ENCODE measurements at regions not wholly inside any gene's neighbourhood (a gene's known extent, or its start where the extent isn't known, plus 50 kb on each side); places are given as distances from the start of the nearest gene placed in this dataset.

DNA sequence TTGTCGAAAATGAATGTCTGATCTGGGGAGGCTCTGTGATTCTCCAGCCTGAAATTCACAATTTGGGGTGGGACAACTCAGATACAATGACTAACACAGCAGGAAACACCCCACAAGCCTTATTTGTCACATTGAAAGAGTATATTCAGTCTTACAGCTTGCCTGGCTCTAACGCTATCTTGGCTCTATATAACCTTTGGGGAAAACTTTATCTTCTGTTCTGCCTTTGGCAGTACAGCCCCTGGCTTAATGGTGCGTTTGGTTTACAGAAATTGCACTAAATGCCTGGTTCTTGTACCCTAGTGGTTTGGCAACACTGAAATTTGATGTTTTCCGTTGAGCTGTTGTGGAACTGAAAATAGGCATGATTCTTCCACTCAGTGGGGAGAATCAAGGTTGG is 178.1 kb upstream of the VEGFC start:
- no peak for DNase-seq (ENCODE audit: extremely low read depth in 1 of 2, low read depth in 1 of 2)

DNA sequence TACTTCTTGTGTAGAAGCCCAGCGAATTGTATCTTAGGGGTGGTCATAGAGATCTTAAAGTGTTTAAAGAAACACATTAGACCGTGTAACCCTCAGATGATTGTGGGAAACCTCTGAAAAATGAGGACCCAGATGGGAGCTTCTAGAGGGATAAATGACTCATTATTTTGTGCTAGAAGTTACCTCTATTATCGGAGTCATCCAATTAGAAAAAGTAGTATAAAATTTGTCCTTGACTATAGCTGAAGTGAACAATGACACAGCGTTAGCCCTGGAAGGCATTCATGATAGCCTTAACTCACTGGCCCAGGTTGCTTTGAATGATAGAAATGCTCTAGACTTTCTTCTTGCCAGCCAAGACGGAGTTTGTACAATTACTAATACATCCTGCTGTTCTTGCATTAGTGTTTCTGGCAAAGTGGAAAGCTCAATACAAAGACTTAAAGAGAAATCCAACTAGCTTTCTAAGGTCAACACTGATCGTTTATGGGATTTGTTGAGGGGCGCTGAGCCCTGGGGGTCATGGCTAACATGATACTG is 178.9 kb upstream of the VEGFC start:
- DNase-seq (ENCODE audit: extremely low read depth in 1 of 2, low read depth in 1 of 2): no peak

- no peak for DNase-seq (ENCODE audit: extremely low read depth in 1 of 2, low read depth in 1 of 2)
Measured at GRCh38 chr4:176979416-176979815, 186.7 kb upstream of the VEGFC start.

DNA sequence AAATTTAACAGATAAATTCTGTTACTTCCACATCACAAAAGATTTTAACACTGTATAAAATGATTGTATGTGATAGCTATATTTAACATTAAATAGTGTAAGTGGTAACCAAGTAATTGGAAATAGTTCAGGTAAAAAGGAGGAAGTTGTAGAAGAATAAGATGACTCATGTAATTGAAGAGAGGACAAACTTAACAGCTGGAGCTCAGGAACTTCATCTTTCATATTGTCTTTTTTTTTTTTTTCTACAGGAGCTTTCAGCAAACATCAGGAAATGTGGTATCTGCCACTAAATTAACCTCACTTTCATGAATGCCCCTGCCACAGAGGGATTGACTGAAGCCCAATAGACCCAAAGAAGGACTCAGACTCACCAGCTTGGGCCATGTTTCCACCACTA is 188.4 kb upstream of the VEGFC start:
- no peak for DNase-seq (ENCODE audit: extremely low read depth in 1 of 2, low read depth in 1 of 2)

GRCh38 chr4:176981551-176981950 is 188.8 kb upstream of the VEGFC start:
- no peak for DNase-seq (ENCODE audit: extremely low read depth in 1 of 2, low read depth in 1 of 2)

- DNase-seq (ENCODE audit: extremely low read depth in 1 of 2, low read depth in 1 of 2): no peak
Measured at GRCh38 chr4:176988226-176988625, 195.5 kb upstream of the VEGFC start.

DNA sequence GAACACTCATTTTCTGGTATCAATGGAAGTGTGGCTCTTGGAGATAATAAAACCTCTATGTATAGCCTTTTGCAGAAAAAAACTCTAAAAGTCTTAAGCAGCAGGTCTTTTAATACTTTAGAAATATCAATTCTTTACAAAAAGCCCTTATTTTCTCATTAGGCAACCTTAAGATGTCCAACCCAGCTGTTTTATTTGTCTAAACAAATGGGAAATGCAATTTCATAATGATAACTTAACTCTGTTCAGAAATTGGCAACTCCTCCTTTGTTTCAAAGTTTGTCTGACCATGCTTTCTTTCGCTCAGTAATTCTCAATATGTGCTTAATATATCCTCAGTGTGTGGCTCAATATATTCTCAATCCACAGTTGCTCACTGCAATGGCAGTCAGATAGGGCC is 196.5 kb upstream of the VEGFC start:
- DNase-seq (ENCODE audit: extremely low read depth in 1 of 2, low read depth in 1 of 2): no peak

DNA sequence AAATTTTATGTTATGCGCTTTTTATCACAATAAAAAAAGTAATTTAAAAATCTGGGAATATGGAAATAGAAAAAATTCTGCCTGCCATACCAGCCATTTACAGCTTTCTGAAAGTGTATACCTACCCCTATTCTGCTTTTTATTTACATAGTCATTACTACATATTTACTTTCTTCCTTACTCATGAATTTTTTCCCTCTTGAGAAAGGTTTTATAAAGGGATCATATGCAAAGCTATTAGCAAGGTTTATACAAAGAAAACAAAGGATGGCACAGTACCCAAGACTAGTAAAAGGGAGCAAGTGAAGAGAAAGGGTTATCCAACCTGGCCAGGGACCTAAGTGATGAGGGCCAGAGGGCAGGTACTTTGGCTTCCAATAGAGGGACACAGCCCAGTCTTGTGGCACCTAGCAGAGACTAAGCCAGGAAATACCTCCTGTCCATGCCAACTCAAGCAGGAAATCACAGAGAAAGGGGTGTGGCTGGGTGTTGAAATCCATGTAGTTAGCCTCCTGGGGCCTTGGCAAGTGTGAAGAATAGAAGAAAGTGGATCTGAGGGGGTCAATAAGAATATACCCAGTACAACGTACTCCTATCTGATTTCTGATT is 207.3 kb upstream of the VEGFC start:
- DNase-seq (ENCODE audit: extremely low read depth in 1 of 2, low read depth in 1 of 2): no peak

DNA sequence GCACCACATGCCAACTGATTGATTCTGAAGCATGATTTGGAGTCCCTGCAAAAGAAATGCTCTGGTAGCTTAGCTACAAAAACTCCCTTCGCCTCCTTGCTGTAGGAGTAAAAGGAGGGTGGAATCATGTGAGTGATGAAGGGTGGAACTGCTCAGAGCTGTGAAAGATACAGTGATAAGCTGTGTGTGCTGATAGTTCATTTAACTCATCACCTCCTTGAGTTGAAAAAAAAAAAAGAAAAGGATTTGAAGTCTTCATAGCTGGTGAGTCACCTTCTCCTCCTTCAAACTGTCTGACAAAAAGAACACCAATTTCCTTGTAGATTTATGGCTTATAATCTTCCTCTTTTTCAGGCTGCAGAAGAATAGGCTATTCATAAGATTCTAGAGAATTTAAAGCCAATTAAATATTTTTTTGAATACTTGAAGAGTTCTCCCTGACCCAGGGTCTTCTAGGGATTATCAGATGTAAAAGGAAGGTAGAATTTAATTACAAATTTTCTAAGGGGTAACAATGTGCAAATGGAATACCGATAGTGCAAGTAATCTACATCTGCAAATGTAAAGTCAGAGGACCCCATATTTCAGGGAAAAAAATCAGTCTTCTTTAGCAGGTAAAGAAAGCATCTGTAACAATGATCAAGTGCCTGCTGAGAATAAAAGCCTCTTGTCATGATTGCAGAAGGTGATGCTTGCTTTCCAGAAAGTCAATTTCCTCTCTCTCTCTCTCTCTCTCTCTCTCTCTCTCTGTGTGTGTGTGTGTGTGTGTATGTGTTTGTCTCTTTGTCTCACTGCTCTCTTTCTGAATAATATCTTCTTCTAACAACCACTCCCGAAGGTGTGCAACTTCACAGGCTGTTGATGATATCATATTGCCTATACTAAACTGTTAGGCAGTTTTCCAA is 208.8 kb upstream of the VEGFC start:
- DNase-seq (ENCODE audit: extremely low read depth in 1 of 2, low read depth in 1 of 2): no peak

DNA sequence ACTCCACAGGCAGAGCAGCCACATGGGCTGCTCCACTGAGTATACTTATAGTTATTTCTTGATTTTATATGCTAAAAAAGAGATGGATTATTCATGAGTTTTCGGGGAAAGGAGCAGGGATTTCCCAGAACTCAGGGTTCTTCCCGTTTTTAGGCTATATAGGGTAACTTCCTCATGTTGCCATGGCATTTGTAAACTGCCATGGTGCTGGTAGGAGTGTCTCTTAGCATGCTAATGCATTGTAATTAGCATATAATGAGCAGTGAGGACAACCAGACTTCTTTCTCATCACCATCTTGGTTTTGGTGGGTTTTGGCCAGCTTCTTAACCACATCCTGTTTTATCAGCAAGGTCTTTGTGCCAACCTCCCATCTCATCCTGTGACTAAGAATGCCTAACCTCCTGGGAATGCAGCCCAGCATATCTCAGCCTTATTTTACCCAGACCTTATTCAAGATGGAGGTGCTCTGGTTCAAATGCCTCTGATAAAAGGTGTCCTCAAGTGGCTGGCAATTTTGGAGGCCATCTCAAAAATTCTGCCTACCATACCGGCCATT is 213.0 kb upstream of the VEGFC start:
- no peak for DNase-seq (ENCODE audit: extremely low read depth in 1 of 2, low read depth in 1 of 2)

DNA sequence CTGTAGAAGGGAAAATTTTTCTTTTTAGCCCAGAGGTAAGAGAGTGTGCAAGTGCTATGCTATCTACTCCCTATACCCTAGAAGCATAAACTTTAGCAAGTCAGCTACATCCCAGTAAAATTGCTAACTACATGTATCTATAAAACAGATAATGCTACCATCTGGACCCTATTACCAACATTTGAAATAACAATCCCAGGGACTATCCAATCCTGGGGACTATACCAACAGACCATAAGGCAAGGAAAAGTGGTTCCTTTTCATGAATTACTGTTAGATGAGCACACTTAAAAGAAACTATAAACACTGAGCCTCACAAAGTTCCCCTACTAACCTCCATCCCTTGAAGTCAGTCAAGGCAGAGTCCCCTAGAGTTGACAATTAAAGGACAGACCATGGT is 213.6 kb upstream of the VEGFC start:
- DNase-seq (ENCODE audit: extremely low read depth in 1 of 2, low read depth in 1 of 2): no peak

GRCh38 chr4:177008071-177008835 is 215.5 kb upstream of the VEGFC start:
- DNase-seq (ENCODE audit: extremely low read depth in 1 of 2, low read depth in 1 of 2): no peak

- no peak for DNase-seq (ENCODE audit: extremely low read depth in 1 of 2, low read depth in 1 of 2)
Measured at GRCh38 chr4:177008836-177009501, 216.2 kb upstream of the VEGFC start.

DNA sequence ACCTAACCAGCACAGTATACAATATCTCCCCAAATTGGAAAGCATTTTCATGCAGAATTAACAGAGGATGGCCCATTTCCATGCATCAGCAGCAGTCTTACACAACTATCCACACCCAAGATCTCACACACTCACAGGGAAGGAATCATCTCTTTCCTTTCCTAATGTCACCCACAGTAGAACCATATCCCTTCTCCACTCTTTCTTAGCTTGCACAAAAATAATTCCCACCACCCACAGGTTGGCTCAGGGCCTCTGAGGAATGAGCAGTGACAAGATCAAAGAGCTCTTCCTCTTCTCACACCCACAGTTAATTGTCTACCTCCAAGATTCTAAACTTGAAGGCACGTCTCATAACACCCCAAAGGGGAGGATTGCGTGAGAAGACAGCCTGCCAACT is 217.7 kb upstream of the VEGFC start:
- DNase-seq (ENCODE audit: extremely low read depth in 1 of 2, low read depth in 1 of 2): no peak

GRCh38 chr4:177012918-177013545 is 220.3 kb upstream of the VEGFC start:
- DNase-seq (ENCODE audit: extremely low read depth in 1 of 2, low read depth in 1 of 2): no peak

- DNase-seq (ENCODE audit: extremely low read depth in 1 of 2, low read depth in 1 of 2): no peak
Measured at GRCh38 chr4:177016541-177017141, 223.9 kb upstream of the VEGFC start.

DNA sequence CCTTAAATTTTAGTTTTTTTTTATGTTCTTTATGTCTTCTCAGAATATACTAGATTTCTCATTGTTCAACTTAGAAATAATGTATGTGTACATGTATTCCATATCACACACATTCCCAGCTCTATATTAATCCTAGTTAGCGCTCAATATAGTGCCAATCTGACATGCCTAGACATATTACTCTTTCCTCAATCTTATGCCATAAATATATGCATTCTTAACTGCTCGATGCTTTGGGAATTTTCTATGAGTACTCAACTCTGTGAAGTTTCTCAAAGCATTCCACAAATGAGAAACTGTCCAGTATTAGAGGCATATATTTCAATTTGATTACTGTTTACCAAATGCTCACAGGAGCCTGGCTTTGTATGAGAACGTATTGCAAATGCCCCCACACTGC is 231.2 kb upstream of the VEGFC start:
- DNase-seq (ENCODE audit: extremely low read depth in 1 of 2, low read depth in 1 of 2): no peak

DNA sequence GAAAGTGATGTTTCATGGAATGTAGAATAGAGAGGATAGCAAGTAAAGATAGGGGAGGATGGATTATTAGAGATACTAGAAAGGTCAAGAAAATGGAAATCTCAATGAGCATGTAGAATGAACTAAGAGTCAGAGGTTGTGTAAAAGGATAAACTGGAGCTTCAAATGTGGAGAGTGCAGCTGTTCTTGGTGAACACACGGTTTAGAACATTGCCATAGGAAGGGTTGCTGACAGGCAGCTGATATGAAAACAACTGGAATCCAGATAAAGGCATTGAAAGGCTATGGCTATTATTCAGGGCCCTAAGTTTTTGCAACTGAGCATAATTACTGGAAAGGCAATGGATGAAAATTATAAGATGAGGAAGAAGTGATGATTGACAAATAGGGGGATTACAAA is 239.6 kb upstream of the VEGFC start:
- no peak for DNase-seq (ENCODE audit: extremely low read depth in 1 of 2, low read depth in 1 of 2)

DNA sequence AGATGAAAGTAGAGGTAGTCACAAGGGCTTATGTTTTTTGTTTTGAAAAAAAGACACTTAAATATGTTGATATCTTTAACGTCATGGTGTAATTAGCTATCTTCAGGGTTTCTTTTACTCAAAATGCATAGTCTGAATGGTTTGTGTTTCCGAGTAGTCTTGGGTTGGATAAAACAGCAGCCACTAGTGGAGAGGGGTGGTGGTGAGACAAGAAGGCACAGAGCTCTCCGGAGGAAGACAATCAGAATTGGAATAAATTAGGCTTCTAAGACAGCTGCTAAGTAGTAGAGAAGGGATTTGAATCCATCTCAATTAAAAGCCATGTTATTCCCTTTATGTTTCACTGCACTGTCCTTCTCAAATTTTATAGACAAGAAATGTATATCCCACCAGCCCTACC is 240.4 kb upstream of the VEGFC start:
- no peak for DNase-seq (ENCODE audit: extremely low read depth in 1 of 2, low read depth in 1 of 2)

DNA sequence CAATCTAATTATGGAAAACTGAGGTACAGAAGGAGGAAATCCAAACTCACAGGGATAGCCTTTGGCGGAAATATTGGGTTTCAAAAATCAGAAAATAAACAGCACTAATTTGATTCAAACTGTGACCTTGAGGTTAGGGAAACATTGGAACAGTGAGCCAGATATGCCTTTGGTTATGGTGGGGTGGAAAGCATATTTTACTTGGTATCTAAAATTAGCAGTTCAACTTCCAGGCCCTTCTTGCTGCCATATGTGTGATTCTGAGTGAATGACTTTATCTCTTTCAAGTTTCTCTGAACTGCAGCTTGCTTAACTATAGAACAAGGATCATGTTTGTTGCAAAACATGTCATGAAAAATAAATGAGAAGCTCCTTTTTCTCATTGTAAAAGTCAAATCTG is 240.9 kb upstream of the VEGFC start:
- no peak for DNase-seq (ENCODE audit: extremely low read depth in 1 of 2, low read depth in 1 of 2)

All from activated CD8-positive, alpha-beta memory T cell treated with anti-CD3 and anti-CD28 coated beads for 1 hour (primary cell).